CD4-positive, alpha-beta T cell treated with Interleukin-10 for 1 hour (primary cell): ENCODE measurements at regions not wholly inside any gene's neighbourhood (a gene's known extent, or its start where the extent isn't known, plus 50 kb on each side); places are given as distances from the start of the nearest gene placed in this dataset.
"Not testable (repeated sequence)": the region's sequence is repeated elsewhere in the genome, so short reads cannot be mapped to it uniquely, and the experiment has no call there.

Experiments used
- DNase-seq: peaks from one replicate; pipeline ENCODE4 v3.0.0-alpha.2; 2020

DNA sequence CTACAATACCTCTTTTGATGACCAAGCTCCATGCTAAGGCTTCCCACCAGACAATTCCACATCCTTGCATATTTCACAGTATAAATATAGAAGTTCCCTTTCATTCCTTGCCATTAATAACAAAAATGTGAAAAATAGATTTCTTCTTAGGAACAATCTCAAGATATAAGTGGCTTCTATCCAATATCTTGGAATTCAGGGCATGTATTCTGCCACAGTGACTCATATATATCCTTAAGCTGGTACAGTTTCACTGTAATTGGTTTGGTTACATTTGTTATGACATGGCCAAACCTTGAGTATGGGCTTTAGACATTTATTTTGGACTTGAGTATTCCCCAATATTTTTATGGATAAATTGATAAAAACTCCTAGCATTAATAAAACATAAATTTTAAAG lies 181.7 kb upstream of the DDX53 start:
- no peak for DNase-seq

DNA sequence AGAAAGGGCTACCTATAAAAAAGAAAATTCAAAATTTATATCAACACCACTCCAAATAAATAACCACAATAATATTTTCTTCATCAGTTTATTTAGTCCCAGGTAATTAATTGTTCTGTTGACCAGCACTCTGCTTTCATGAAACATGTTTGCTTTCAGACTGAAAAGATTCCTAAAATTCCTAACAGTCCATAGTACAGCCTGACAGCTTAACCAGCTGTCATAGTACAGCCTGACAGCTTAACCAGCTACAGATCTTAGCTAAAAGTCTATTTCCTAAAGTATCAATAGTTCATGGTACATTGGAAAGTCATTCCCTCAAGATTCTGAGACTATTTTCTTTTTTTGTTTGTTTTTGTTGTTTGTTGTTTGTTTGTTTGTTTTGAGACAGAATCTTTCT lies 144.1 kb upstream of the DDX53 start:
- no peak for DNase-seq

DNA sequence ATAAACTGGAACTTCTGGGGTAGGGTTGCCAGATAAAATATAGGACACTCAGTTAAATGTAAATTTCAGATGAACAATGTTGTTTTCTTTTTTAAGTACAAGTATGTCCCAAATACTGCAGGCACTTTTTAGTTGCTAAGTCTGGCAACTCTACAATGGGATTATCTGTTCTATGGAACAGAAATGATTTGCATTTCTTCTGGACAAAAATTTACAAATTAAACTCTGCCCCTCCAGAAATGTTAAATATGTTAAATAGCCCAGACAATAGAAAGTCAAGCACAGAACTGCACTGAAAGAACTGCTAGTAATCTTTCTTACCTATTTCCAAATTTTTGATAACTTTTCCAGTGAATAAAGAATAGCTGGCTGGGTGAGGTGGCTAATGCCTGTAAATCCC lies 140.1 kb upstream of the DDX53 start:
- DNase-seq, result no peak

DNA sequence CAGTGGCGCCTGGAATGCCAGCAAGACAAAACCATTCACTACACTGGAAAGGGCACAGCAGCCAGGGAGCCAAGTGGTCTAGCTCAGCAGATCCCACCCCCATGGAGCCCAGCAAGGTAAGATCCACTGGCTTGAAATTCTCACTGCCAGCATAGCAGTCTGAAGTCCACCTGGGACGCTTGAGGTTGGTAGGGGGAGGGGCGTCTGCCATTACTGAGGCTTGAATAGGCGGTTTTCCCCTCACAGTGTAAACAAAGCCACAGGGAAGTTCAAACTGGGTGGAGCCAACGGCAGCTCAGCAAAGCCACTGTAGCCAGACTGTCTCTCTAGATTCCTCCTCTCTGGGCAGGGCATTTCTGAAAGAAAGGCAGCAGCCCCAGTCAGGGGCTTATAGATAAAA lies 133.0 kb upstream of the DDX53 start:
- DNase-seq, result not testable (repeated sequence)

DNA sequence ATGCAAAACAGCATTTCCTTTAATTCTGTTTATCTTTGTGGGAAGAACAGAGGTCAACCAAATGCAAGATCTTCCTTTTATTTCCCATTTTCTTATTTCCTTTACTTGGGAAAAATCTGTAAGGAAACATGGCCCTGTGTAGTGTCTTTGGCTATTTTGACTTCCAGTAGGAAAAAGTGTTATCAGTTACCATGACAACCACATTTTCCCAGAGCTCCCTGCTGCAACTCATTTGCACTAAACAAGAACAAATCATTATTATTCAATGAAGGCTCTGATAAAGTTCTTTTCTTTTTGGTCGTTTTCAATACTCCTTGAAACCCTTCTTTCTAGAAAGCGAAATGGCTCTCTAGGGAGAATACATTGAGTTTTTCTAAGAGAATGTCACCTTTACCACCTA lies 117.2 kb upstream of the DDX53 start:
- no peak for DNase-seq

DNA sequence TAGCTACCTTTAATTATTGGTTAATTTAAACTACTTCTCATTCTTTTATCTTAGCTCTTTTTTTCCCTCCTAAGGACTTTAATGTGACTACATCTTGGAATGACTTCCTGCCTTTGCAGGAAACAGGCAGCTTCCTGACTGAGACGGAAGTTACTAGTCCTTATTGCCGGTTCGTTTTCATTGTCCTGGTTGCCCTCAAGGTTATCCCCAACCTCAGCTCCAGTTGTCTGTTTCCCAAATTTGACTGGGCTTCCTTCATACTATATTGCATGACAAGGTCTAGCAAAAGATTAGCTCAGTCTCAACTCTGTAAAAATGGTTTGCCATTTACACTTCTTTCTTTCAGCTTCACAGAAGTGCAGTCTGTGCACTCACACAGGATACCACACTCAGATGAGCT lies 109.9 kb upstream of the DDX53 start:
- no peak for DNase-seq

DNA sequence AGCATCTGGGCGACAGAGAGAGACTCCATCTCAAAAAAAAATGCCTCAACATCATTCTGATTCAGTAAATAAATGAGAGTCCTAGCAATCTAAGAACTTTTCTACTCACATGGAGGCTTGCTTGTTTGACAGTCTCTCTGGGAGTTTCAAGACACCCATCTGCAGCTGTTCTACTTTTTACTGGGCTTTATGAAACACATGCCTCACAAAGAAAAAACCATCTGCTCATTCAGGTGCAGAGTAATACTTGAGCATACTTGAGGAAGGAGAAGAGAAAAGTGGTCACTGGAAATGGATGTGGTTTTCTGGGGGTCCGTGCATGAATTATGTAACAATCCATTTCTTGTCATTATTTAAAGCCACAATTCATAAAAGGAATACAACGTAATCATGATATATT lies 87.1 kb upstream of the DDX53 start:
- DNase-seq, result no peak

DNA sequence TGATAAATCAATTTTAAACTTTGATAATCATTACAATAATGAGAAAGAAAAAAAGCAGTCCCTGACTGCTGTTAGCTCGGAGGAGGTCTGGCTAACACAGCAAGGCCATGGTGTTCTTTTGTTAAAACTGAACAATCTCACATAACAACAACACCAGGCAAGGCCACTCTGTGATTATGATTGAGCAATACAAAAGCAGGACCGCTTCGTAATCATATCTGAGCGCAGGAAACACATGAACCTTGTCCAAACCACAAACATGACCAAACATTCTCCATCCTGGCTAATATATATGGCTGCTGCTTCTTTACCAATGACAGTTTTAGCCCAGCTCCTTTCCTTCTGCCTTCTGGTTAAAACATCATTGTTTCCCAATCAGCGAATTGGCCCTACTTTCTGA lies 76.8 kb upstream of the DDX53 start:
- DNase-seq, result no peak

DNA sequence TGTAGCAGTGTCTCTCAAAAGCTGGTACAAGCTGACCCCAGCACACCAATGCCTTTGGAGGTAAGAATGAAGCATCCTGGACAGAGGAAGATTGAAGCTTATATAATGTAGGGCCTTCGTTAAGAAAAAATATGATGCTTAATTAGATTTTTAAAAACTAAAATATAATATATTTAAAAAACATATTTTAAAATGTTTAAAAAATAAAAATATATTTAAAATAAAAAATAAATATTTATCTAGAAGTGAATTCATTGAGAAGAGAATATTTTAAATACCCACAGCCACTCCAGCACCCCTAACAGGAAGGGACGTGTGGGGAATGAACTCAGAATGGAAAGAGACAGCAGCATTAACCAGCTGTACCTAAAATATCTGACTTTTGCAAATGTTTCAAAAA lies 65.1 kb upstream of the DDX53 start:
- no peak for DNase-seq

DNA sequence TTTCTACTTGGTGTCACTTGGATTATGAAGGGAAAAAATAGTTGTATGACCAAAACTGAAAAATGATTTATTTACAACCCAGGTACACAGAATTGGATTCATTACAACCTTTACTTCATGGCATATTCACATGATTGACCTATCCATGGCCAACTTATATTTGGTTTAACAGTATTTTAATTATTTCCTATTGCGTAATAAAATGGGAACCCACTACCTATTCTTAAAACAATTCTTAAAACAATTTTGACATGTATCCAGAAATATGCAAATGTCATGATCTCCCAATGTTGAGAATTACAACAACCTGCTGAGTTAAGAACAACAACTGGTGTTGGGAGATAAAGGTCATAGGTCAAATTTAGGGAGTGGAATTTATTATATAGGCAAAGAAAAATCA lies 54.8 kb upstream of the DDX53 start:
- DNase-seq, result no peak
